ENCODE measurements at regions not wholly inside any gene's neighbourhood (a gene's known extent, or its start where the extent isn't known, plus 50 kb on each side); places are given as distances from the start of the nearest gene placed in this dataset.
A peak's percentile ranks its signal among the peaks of the same experiment; 100 is the strongest.

DNA sequence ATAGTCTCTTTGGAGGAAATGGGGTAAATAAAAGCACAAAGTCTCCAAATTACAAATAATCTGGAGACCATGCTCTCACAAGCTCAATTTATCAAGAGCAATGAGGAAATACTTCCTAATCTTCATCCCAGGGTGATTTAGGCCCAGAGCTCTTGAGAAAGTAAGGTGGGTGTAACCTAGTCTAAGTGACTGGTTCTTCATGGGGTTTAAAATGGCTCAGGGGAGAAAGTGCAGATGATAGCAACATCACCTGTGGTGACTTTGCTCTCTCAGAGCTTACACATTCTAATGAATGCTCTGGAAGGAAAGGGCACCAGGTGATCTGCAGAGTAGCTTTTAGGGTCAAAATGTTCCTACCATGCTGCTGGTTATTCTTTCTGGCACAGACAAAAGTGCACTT, 118.4 kb upstream of the TP63 start:
- no peaks in the 10 kb centered on the region for H3K36me3 ChIP-seq (ENCODE audit: control insufficient read depth in 1 of 2, insufficient read depth in 2 of 2, low read length in 2 of 2)
- no peaks in the 10 kb centered on the region for H3K27me3 ChIP-seq (ENCODE audit: control insufficient read depth in 1 of 2, insufficient read depth in 2 of 2, low read length in 2 of 2)
- H3K4me3 ChIP-seq (ENCODE audit: low read depth in 1 of 2, low read length in 2 of 2): peak overlapping the region in 1 of 2 donors; percentile 23
- no peak overlapping the region for H3K9ac ChIP-seq (ENCODE audit: low read depth in 1 of 2, low read length in 2 of 2)
- H3K9me3 ChIP-seq (ENCODE audit: control insufficient read depth in 1 of 2, low read length in 2 of 2): peaks cover 3 to 4% of the 10 kb centered on the region in 2 donors
- peaks cover 22% of the 10 kb centered on the region in 2 donors for H3K4me1 ChIP-seq (ENCODE audit: control insufficient read depth in 1 of 2, insufficient read depth in 2 of 2, low read length in 2 of 2)
- H3K27ac ChIP-seq (ENCODE audit: low read depth, low read length): peak overlapping the region; percentile 63

DNA sequence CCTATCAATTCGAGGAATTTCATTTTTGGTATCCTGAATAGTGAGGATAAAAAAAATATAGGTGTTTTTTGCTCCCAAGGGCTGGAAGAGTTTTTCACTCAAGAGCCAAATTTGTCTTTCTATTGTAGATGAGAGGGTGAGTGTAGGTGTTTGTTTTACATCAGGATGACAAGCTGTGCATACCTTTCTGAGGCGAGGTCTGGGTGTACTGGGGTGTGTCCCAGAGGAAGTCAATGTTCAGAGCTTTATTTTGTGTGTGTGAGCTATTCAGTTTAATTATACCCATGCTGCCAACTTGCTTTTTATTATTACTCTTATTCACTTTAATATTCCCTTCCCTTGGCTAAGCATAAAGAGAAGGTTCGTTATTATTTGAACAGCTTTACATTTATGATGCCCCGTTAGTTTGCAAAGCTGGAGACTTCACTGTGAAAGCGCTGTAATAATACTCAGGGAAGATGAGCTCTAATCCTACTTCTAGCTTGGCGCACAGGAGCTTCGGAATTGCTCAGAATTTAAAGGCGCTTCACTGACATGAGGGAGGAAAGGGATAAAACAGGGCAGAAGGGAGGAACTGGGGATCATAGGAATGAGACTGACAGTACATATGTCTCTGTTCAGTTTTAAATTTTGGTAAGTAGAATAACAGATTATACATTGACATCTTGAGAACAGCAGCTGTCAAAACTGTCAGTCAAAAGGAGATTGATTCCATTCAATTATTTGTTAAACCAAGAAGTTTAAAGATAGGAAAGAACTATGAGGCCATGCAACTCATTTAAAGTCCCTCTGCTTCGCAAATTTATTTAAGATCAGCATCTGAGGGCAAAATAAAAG, 117.7 kb upstream of the TP63 start:
- Histone ChIP-seq H3K9me3 (ENCODE audit: control insufficient read depth in 1 of 2, low read length in 2 of 2) (peaks cover 4 to 9% of the 10 kb centered on the region in 2 donors), H3K36me3 (ENCODE audit: control insufficient read depth in 1 of 2, insufficient read depth in 2 of 2, low read length in 2 of 2) (no peaks in the 10 kb centered on the region), H3K9ac (ENCODE audit: low read depth in 1 of 2, low read length in 2 of 2) (no peak overlapping the region), H3K4me3 (ENCODE audit: low read depth in 1 of 2, low read length in 2 of 2) (peak overlapping the region in 1 of 2 donors; percentile 23), H3K4me1 (ENCODE audit: control insufficient read depth in 1 of 2, insufficient read depth in 2 of 2, low read length in 2 of 2) (peaks cover 15 to 16% of the 10 kb centered on the region in 2 donors), H3K27me3 (ENCODE audit: control insufficient read depth in 1 of 2, insufficient read depth in 2 of 2, low read length in 2 of 2) (no peaks in the 10 kb centered on the region), H3K27ac (ENCODE audit: low read depth, low read length) (peak overlapping the region; percentile 63)

DNA sequence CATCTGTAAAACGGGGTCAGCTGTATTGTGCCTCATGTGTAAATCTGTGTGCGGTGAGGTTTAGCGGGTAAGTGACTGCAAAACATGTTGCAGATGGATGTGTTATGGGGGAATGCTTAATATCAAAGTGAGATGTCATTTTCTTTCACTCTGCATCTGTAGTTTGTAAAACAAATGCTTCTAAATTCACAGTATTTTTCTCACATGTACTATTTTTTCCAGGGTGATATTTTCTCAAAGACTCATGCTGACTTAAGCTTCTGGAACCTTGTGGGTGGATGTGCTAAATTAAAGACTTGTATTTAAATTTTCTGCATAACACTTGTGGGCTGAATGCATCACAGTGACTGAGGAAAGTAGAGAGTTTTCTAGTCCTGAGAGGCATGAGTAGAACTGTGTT, 115.2 kb upstream of the TP63 start:
- H3K4me3 ChIP-seq (ENCODE audit: low read depth in 1 of 2, low read length in 2 of 2): no peak overlapping the region
- H3K36me3 ChIP-seq (ENCODE audit: control insufficient read depth in 1 of 2, insufficient read depth in 2 of 2, low read length in 2 of 2): no peaks in the 10 kb centered on the region
- peaks cover 9 to 11% of the 10 kb centered on the region in 2 donors for H3K4me1 ChIP-seq (ENCODE audit: control insufficient read depth in 1 of 2, insufficient read depth in 2 of 2, low read length in 2 of 2)
- no peak overlapping the region for H3K27ac ChIP-seq (ENCODE audit: low read depth, low read length)
- no peaks in the 10 kb centered on the region for H3K27me3 ChIP-seq (ENCODE audit: control insufficient read depth in 1 of 2, insufficient read depth in 2 of 2, low read length in 2 of 2)
- H3K9ac ChIP-seq (ENCODE audit: low read depth in 1 of 2, low read length in 2 of 2): no peak overlapping the region
- H3K9me3 ChIP-seq (ENCODE audit: control insufficient read depth in 1 of 2, low read length in 2 of 2): peaks cover 4 to 9% of the 10 kb centered on the region in 2 donors

DNA sequence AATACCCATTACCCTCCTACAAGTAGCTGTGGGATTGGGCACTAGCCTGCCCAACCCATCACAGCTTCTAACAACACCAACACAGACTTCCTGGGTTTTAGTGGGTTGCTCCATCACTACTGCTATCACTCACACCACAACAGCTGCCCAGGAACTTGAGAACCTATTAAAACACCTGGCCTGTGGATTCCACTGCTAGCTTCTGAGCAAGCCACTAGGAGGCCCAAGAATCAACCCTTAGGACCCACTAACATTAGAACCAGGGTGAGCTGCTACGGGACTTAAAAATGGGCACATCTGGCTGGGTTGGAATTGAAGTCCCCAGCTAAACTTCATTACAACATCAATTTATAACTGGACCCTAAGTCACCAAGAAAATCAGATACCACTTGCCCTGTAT, 113.2 kb upstream of the TP63 start:
- no peak overlapping the region for H3K9ac ChIP-seq (ENCODE audit: low read depth in 1 of 2, low read length in 2 of 2)
- no peak overlapping the region for H3K27ac ChIP-seq (ENCODE audit: low read depth, low read length)
- H3K4me1 ChIP-seq (ENCODE audit: control insufficient read depth in 1 of 2, insufficient read depth in 2 of 2, low read length in 2 of 2): peaks cover 6 to 8% of the 10 kb centered on the region in 2 donors
- peaks cover 4 to 9% of the 10 kb centered on the region in 2 donors for H3K9me3 ChIP-seq (ENCODE audit: control insufficient read depth in 1 of 2, low read length in 2 of 2)
- H3K27me3 ChIP-seq (ENCODE audit: control insufficient read depth in 1 of 2, insufficient read depth in 2 of 2, low read length in 2 of 2): no peaks in the 10 kb centered on the region
- no peak overlapping the region for H3K4me3 ChIP-seq (ENCODE audit: low read depth in 1 of 2, low read length in 2 of 2)
- H3K36me3 ChIP-seq (ENCODE audit: control insufficient read depth in 1 of 2, insufficient read depth in 2 of 2, low read length in 2 of 2): no peaks in the 10 kb centered on the region

DNA sequence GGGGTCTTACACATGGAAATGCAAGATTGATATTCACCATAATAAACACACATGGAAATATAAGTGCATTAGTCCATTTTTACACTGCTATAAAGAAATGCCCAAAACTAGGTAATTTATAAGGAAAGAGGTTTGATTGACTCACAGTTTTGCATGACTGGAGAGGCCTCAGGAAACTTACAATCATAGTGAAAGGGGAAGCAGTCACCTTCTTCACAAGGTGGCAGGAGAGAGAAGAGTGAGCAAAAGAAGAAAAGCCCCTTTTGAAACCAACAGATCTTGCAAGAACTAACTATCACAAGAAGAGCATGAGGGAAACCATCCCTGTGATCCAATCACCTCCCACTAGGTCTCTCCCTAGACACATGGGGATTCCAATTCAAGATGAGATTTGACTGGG, 111.7 kb upstream of the TP63 start:
- Histone ChIP-seq H3K4me1 (ENCODE audit: control insufficient read depth in 1 of 2, insufficient read depth in 2 of 2, low read length in 2 of 2) (no peaks in the 10 kb centered on the region), H3K36me3 (ENCODE audit: control insufficient read depth in 1 of 2, insufficient read depth in 2 of 2, low read length in 2 of 2) (no peaks in the 10 kb centered on the region), H3K27ac (ENCODE audit: low read depth, low read length) (no peak overlapping the region), H3K4me3 (ENCODE audit: low read depth in 1 of 2, low read length in 2 of 2) (no peak overlapping the region), H3K9me3 (ENCODE audit: control insufficient read depth in 1 of 2, low read length in 2 of 2) (peaks cover 4 to 9% of the 10 kb centered on the region in 2 donors), H3K9ac (ENCODE audit: low read depth in 1 of 2, low read length in 2 of 2) (no peak overlapping the region), H3K27me3 (ENCODE audit: control insufficient read depth in 1 of 2, insufficient read depth in 2 of 2, low read length in 2 of 2) (no peaks in the 10 kb centered on the region)

DNA sequence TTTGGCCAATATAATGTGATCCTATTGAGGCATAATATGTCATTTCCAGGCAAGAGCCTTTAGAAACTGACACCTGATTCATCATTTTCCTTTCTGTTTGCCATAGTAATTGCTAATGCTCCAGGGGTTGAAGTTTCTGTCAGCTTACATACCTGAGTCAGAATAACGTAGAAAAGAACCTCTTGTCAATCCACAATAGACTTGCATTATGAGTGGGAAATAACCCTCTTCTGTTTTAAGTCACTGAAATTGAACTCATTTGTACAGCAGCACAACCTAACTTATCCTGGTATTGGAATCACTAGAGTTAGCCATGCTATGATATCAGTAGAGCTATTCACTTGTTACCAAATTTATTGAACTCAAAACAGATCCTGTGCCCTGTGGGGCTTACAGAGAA, 101.7 kb upstream of the TP63 start:
- Histone ChIP-seq H3K27ac (ENCODE audit: low read depth, low read length) (no peak overlapping the region), H3K36me3 (ENCODE audit: control insufficient read depth in 1 of 2, insufficient read depth in 2 of 2, low read length in 2 of 2) (no peaks in the 10 kb centered on the region), H3K9me3 (ENCODE audit: control insufficient read depth in 1 of 2, low read length in 2 of 2) (no peaks in the 10 kb centered on the region), H3K4me3 (ENCODE audit: low read depth in 1 of 2, low read length in 2 of 2) (no peak overlapping the region), H3K9ac (ENCODE audit: low read depth in 1 of 2, low read length in 2 of 2) (no peak overlapping the region), H3K27me3 (ENCODE audit: control insufficient read depth in 1 of 2, insufficient read depth in 2 of 2, low read length in 2 of 2) (no peaks in the 10 kb centered on the region), H3K4me1 (ENCODE audit: control insufficient read depth in 1 of 2, insufficient read depth in 2 of 2, low read length in 2 of 2) (no peaks in the 10 kb centered on the region)

DNA sequence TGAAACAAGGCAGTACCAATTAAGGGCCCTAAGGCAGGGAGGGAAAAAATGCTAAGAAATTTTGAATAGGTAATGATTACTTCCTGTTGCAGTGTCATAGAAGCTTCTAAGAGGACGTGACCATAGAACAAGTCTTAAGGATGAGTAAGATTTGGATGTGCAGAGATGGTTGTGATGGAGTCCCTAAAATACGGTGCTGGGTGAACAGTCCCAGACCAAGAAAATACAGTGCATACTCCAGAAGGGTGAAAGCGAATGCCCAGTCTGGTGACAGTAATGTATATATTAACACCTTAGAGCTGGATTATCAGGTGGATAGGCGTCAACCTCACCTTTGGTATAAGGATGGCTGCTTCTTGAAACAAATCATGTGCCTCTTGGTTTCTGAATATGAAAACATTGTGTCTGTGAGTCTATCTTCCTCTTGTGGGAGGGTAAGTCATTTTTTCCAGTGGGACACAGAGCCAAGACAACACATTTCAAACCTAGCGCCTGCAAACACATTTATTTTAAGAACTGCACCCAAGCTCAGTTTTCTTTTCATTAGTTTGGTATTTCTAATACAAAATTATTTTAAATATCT, 101.2 kb upstream of the TP63 start:
- no peak overlapping the region for H3K9ac ChIP-seq (ENCODE audit: low read depth in 1 of 2, low read length in 2 of 2)
- no peaks in the 10 kb centered on the region for H3K4me1 ChIP-seq (ENCODE audit: control insufficient read depth in 1 of 2, insufficient read depth in 2 of 2, low read length in 2 of 2)
- H3K27me3 ChIP-seq (ENCODE audit: control insufficient read depth in 1 of 2, insufficient read depth in 2 of 2, low read length in 2 of 2): no peaks in the 10 kb centered on the region
- H3K36me3 ChIP-seq (ENCODE audit: control insufficient read depth in 1 of 2, insufficient read depth in 2 of 2, low read length in 2 of 2): no peaks in the 10 kb centered on the region
- H3K9me3 ChIP-seq (ENCODE audit: control insufficient read depth in 1 of 2, low read length in 2 of 2): no peaks in the 10 kb centered on the region
- H3K27ac ChIP-seq (ENCODE audit: low read depth, low read length): no peak overlapping the region
- no peak overlapping the region for H3K4me3 ChIP-seq (ENCODE audit: low read depth in 1 of 2, low read length in 2 of 2)

DNA sequence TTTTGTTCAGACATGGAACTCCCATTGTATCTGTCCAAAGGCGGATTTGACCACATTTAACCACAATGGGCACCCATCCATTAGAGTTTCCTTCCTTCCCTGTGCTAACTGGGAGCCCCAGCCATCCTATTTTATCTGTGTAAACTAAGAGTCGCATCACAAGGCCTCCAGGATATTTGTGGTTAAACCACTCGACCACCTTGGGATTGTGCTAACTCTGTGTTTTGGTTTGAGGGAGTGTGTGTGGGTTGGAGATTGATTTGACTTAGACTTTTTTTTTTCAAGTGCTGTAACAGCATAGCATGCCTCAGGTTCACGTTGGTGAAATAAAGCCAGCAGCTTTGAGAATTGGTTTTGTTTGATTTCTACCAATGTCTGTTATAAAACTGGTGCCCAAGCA, 100.4 kb upstream of the TP63 start:
- Histone ChIP-seq H3K27ac (ENCODE audit: low read depth, low read length) (no peak overlapping the region), H3K4me1 (ENCODE audit: control insufficient read depth in 1 of 2, insufficient read depth in 2 of 2, low read length in 2 of 2) (no peaks in the 10 kb centered on the region), H3K4me3 (ENCODE audit: low read depth in 1 of 2, low read length in 2 of 2) (no peak overlapping the region), H3K27me3 (ENCODE audit: control insufficient read depth in 1 of 2, insufficient read depth in 2 of 2, low read length in 2 of 2) (no peaks in the 10 kb centered on the region), H3K9me3 (ENCODE audit: control insufficient read depth in 1 of 2, low read length in 2 of 2) (no peaks in the 10 kb centered on the region), H3K36me3 (ENCODE audit: control insufficient read depth in 1 of 2, insufficient read depth in 2 of 2, low read length in 2 of 2) (no peaks in the 10 kb centered on the region), H3K9ac (ENCODE audit: low read depth in 1 of 2, low read length in 2 of 2) (no peak overlapping the region)

DNA sequence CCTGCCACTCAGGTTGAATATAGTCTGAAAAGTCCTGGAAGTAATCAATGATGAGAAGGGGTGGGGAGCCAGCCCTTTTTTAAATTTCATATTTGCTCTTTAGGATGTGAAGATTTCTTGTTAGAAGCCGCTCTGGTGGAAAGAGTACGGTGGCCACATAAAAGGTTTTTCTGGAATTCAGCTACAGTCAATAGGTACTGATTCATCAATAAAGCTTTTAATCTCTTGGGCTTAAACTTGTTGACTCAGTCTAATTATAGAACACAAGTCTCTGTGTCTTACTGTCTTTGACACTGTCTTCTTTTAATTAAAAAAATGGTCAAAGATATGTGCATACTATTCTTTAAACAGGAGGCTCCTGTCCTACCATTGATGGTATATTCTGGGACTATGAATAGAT, 99.9 kb upstream of the TP63 start:
- no peak overlapping the region for H3K9ac ChIP-seq (ENCODE audit: low read depth in 1 of 2, low read length in 2 of 2)
- no peaks in the 10 kb centered on the region for H3K36me3 ChIP-seq (ENCODE audit: control insufficient read depth in 1 of 2, insufficient read depth in 2 of 2, low read length in 2 of 2)
- H3K27me3 ChIP-seq (ENCODE audit: control insufficient read depth in 1 of 2, insufficient read depth in 2 of 2, low read length in 2 of 2): no peaks in the 10 kb centered on the region
- no peaks in the 10 kb centered on the region for H3K4me1 ChIP-seq (ENCODE audit: control insufficient read depth in 1 of 2, insufficient read depth in 2 of 2, low read length in 2 of 2)
- H3K27ac ChIP-seq (ENCODE audit: low read depth, low read length): no peak overlapping the region
- no peaks in the 10 kb centered on the region for H3K9me3 ChIP-seq (ENCODE audit: control insufficient read depth in 1 of 2, low read length in 2 of 2)
- no peak overlapping the region for H3K4me3 ChIP-seq (ENCODE audit: low read depth in 1 of 2, low read length in 2 of 2)

DNA sequence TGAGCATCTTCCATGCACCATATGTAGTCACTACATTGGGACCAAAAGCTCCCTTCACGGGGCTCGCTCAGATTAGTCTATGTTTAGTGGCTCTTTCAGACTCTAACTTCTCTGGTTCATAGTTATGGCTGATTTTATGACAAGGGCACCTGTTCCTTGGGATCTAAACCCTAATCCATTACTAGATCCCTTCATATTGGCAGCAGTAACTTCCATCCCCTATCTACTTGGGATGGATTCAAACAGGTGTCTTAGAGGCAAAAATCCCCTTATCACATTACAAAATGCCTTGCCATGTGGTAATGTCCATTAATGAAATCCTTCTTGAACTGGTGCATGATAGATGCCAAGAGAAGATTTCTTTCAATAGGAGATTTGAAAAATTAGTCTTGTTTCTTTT, 96.7 kb upstream of the TP63 start:
- no peak overlapping the region for H3K27ac ChIP-seq (ENCODE audit: low read depth, low read length)
- no peak overlapping the region for H3K9ac ChIP-seq (ENCODE audit: low read depth in 1 of 2, low read length in 2 of 2)
- H3K4me3 ChIP-seq (ENCODE audit: low read depth in 1 of 2, low read length in 2 of 2): no peak overlapping the region
- H3K27me3 ChIP-seq (ENCODE audit: control insufficient read depth in 1 of 2, insufficient read depth in 2 of 2, low read length in 2 of 2): no peaks in the 10 kb centered on the region
- no peaks in the 10 kb centered on the region for H3K9me3 ChIP-seq (ENCODE audit: control insufficient read depth in 1 of 2, low read length in 2 of 2)
- H3K4me1 ChIP-seq (ENCODE audit: control insufficient read depth in 1 of 2, insufficient read depth in 2 of 2, low read length in 2 of 2): no peaks in the 10 kb centered on the region
- no peaks in the 10 kb centered on the region for H3K36me3 ChIP-seq (ENCODE audit: control insufficient read depth in 1 of 2, insufficient read depth in 2 of 2, low read length in 2 of 2)
